ENCODE measurements at regions not wholly inside any gene's neighbourhood (a gene's known extent, or its start where the extent isn't known, plus 50 kb on each side); places are given as distances from the start of the nearest gene placed in this dataset.
A peak's percentile ranks its signal among the peaks of the same experiment; 100 is the strongest.

DNA sequence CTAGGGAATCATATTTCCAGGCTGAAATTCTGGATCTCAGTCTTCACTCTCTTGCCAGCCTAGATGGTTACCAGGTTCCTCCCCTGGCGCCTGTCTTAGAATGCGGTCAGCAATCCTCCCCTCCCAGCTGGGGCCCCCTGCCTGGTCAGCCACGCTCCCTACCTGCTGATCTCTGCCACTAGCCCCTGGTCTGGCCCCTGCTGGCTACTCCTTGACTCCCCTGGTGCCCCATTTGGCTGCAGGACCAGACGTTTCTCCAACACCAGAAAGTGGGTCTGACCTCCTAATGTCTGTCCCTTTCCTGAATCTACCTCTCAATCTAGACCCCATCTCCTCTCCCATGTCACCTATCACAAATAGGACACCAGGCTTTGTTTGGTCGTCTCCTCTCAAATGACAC is 432.0 kb upstream of the SMIM21 start:
- Histone ChIP-seq H3K4me1 (replicated peaks; ENCODE audit: insufficient read depth) (no peaks in the 10 kb centered on the region), H3K9me3 (ENCODE audit: insufficient read depth, low read depth) (no peaks in the 10 kb centered on the region), H3K9me2 (ENCODE audit: insufficient read depth) (peaks cover 5% of the 10 kb centered on the region), H3K27ac (no peak overlapping the region), H2AFZ (no peak overlapping the region), H3K79me2 (ENCODE audit: low read depth) (no peaks in the 10 kb centered on the region), H3K36me3 (ENCODE audit: low read depth) (no peaks in the 10 kb centered on the region), H4K20me1 (ENCODE audit: insufficient read depth) (no peaks in the 10 kb centered on the region), H3F3A (ENCODE audit: insufficient read depth, low read depth) (no peaks in the 10 kb centered on the region), H3K4me2 (no peak overlapping the region), H3K27me3 (ENCODE audit: insufficient read depth, low read depth) (peaks cover 59% of the 10 kb centered on the region), H3K4me3 (no peak overlapping the region)
- ChIA-PET POLR2A (ENCODE audit: unreplicated experiment) (no interaction called here), CTCF (no interaction called here)
- no TSS peak for BruUV-seq (replicated peaks)
- no peak for DNase-seq
- intact Hi-C loops (cut with micrococcal nuclease; ENCODE audit: unreplicated experiment), result no loop called here
- TF ChIP-seq EZH2 (IDR thresholded peaks at IDR 0.05; ENCODE audit: low read depth), result no peak
- TF ChIP-seq, protein P1, sequence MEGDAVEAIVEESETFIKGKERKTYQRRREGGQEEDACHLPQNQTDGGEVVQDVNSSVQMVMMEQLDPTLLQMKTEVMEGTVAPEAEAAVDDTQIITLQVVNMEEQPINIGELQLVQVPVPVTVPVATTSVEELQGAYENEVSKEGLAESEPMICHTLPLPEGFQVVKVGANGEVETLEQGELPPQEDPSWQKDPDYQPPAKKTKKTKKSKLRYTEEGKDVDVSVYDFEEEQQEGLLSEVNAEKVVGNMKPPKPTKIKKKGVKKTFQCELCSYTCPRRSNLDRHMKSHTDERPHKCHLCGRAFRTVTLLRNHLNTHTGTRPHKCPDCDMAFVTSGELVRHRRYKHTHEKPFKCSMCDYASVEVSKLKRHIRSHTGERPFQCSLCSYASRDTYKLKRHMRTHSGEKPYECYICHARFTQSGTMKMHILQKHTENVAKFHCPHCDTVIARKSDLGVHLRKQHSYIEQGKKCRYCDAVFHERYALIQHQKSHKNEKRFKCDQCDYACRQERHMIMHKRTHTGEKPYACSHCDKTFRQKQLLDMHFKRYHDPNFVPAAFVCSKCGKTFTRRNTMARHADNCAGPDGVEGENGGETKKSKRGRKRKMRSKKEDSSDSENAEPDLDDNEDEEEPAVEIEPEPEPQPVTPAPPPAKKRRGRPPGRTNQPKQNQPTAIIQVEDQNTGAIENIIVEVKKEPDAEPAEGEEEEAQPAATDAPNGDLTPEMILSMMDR (conservative IDR thresholded peaks at IDR 0.05), result no peak

DNA sequence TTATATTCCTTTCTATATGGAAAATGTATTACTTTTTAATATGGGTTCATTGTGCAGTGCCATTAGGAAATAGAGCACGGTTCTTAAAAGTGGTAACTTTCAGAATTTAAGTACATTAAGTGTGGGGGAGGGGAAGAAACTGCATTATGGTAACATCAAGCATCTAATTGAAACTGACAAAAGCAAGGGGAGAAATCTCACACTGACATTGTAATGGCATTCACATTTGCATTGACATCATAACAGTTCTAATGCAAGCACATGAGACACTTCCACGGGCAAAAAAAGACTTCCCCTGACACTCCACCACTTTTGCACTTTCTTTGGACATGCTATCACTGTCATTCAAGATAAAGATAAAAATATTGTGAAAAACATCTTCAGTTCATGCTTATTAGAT is 431.3 kb upstream of the SMIM21 start:
- Histone ChIP-seq H3K27me3 (ENCODE audit: insufficient read depth, low read depth) (peaks cover 52% of the 10 kb centered on the region), H3K9me3 (ENCODE audit: insufficient read depth, low read depth) (no peaks in the 10 kb centered on the region), H3K27ac (no peak overlapping the region), H3F3A (ENCODE audit: insufficient read depth, low read depth) (no peaks in the 10 kb centered on the region), H3K4me3 (no peak overlapping the region), H3K79me2 (ENCODE audit: low read depth) (no peaks in the 10 kb centered on the region), H4K20me1 (ENCODE audit: insufficient read depth) (no peaks in the 10 kb centered on the region), H3K36me3 (ENCODE audit: low read depth) (no peaks in the 10 kb centered on the region), H2AFZ (no peak overlapping the region), H3K9me2 (ENCODE audit: insufficient read depth) (peaks cover 5% of the 10 kb centered on the region), H3K4me2 (no peak overlapping the region), H3K4me1 (replicated peaks; ENCODE audit: insufficient read depth) (no peaks in the 10 kb centered on the region)
- BruUV-seq (replicated peaks), result no TSS peak
- CTCF ChIA-PET, result no interaction called here
- TF ChIP-seq, protein P1 (conservative IDR thresholded peaks at IDR 0.05), result no peak
- TF ChIP-seq EZH2 (IDR thresholded peaks at IDR 0.05; ENCODE audit: low read depth), result no peak
- POLR2A ChIA-PET (ENCODE audit: unreplicated experiment), result no interaction called here
- DNase-seq, result no peak
- intact Hi-C loops (cut with micrococcal nuclease; ENCODE audit: unreplicated experiment), result no loop called here

- Histone ChIP-seq H3K4me3 (no peak overlapping the region), H3K79me2 (ENCODE audit: low read depth) (no peaks in the 10 kb centered on the region), H2AFZ (0 out of 2 replicates have a peak overlapping the region, but pooled peaks have one; percentile 20), H3K27me3 (ENCODE audit: insufficient read depth, low read depth) (peaks cover 41% of the 10 kb centered on the region), H4K20me1 (ENCODE audit: insufficient read depth) (no peaks in the 10 kb centered on the region), H3F3A (ENCODE audit: insufficient read depth, low read depth) (no peaks in the 10 kb centered on the region), H3K9me2 (ENCODE audit: insufficient read depth) (peaks cover 5% of the 10 kb centered on the region), H3K27ac (no peak overlapping the region), H3K9me3 (ENCODE audit: insufficient read depth, low read depth) (no peaks in the 10 kb centered on the region), H3K4me2 (no peak overlapping the region), H3K4me1 (replicated peaks; ENCODE audit: insufficient read depth) (no peaks in the 10 kb centered on the region), H3K36me3 (ENCODE audit: low read depth) (no peaks in the 10 kb centered on the region)
- TF ChIP-seq EZH2 (IDR thresholded peaks at IDR 0.05; ENCODE audit: low read depth), result no peak
- TF ChIP-seq, protein P1 (conservative IDR thresholded peaks at IDR 0.05), result no peak
- no TSS peak for BruUV-seq (replicated peaks)
- CTCF ChIA-PET, result no interaction called here
- POLR2A ChIA-PET (ENCODE audit: unreplicated experiment), result no interaction called here
- intact Hi-C loops (cut with micrococcal nuclease; ENCODE audit: unreplicated experiment), result no loop called here
- no peak for DNase-seq
Measured at GRCh38 chr18:75857558-75857957, 430.1 kb upstream of the SMIM21 start.
